Liver (tissue), 8 donors: ENCODE measurements at regions not wholly inside any gene's neighbourhood (a gene's known extent, or its start where the extent isn't known, plus 50 kb on each side); places are given as distances from the start of the nearest gene placed in this dataset.

Experiments
- DNase-seq: peaks from one replicate; pipeline ENCODE4 v3.0.0-alpha.2; 2017; ENCODE audit warnings: low spot score
- H3K27ac ChIP-seq, 2 donors: one replicate each; pipeline ENCODE4 v1.7.0; 2013; ENCODE audit warnings: inconsistent platforms in 2 of 2, low read length in 2 of 2, control low read depth in 1 of 2, low read depth in 1 of 2, mild to moderate bottlenecking in 1 of 2
- H3K27me3 ChIP-seq, 4 donors: one replicate each; pipeline versions ENCODE4 v1.6.1 to v1.7.0; 2013; ENCODE audit warnings: low read length in 3 of 4, inconsistent platforms in 1 of 4, mild to moderate bottlenecking in 1 of 4, moderate library complexity in 1 of 4; ENCODE audit not compliant: control insufficient read depth in 4 of 4, insufficient read depth in 4 of 4
- H3K36me3 ChIP-seq, 4 donors: one replicate each; pipeline versions ENCODE4 v1.6.1 to v1.7.0; 2013; ENCODE audit warnings: low read length in 3 of 4, mild to moderate bottlenecking in 3 of 4, low read depth in 1 of 4, moderate library complexity in 1 of 4; ENCODE audit not compliant: control insufficient read depth in 4 of 4, insufficient read depth in 3 of 4
- H3K4me1 ChIP-seq, 4 donors: one replicate each; pipeline versions ENCODE4 v1.6.1 to v1.7.0; 2013; ENCODE audit warnings: low read length in 3 of 4, mild to moderate bottlenecking in 3 of 4, moderate library complexity in 1 of 4; ENCODE audit not compliant: control insufficient read depth in 4 of 4, insufficient read depth in 4 of 4
- H3K4me3 ChIP-seq, 3 donors: one replicate each; pipeline versions ENCODE4 v1.6.1 to v1.7.0; 2013; ENCODE audit warnings: low read length in 3 of 3, control low read depth in 1 of 3, low read depth in 1 of 3, mild to moderate bottlenecking in 1 of 3
- H3K9ac ChIP-seq, 2 donors: one replicate each; pipeline ENCODE4 v1.7.0; 2013; ENCODE audit warnings: low read length in 2 of 2, mild to moderate bottlenecking in 2 of 2, moderate library complexity in 2 of 2, control low read depth in 1 of 2, low read depth in 1 of 2
- H3K9me3 ChIP-seq, 4 donors: one replicate each; pipeline versions ENCODE4 v1.6.1 to v1.7.0; 2013; ENCODE audit warnings: low read length in 3 of 4; ENCODE audit not compliant: control insufficient read depth in 4 of 4
- EGR1 ChIP-seq, 2 donors: IDR thresholded peaks; 2 replicates each; pipeline ENCODE4 v1.6.1; 2016 to 2018; ENCODE audit warnings: antibody characterized with exemption in 2 of 2, low read depth in 2 of 2
- FOXA2 ChIP-seq: IDR thresholded peaks from 2 replicates; pipeline ENCODE4 v1.6.1; 2016; ENCODE audit warnings: antibody characterized with exemption
- GABPA ChIP-seq, 2 donors: IDR thresholded peaks in 1 of 2; conservative IDR thresholded peaks in 1 of 2; 2 replicates each; pipeline ENCODE4 v1.6.1; 2016; ENCODE audit warnings: antibody characterized with exemption in 2 of 2, mild to moderate bottlenecking in 1 of 2, moderate library complexity in 1 of 2
- HNF4A ChIP-seq, 2 donors: conservative IDR thresholded peaks; 2 replicates each; pipeline ENCODE4 v1.6.1; 2016; ENCODE audit warnings: antibody characterized with exemption in 2 of 2, mild to moderate bottlenecking in 2 of 2
- JUND ChIP-seq, 2 donors: IDR thresholded peaks; 2 replicates each; pipeline ENCODE4 v1.6.1; 2016; ENCODE audit warnings: antibody characterized with exemption in 2 of 2
- RAD21 ChIP-seq, 2 donors: IDR thresholded peaks; 2 replicates each; pipeline ENCODE4 v1.6.1; 2016; ENCODE audit warnings: antibody characterized with exemption in 2 of 2, mild to moderate bottlenecking in 2 of 2
- SP1 ChIP-seq: IDR thresholded peaks from 2 replicates; pipeline ENCODE4 v1.6.1; 2018; ENCODE audit warnings: antibody characterized with exemption, mild to moderate bottlenecking
- TAF1 ChIP-seq: conservative IDR thresholded peaks from 2 replicates; pipeline ENCODE4 v1.6.1; 2016; ENCODE audit warnings: antibody characterized with exemption, mild to moderate bottlenecking
- YY1 ChIP-seq: IDR thresholded peaks from 2 replicates; pipeline ENCODE4 v1.6.1; 2016; ENCODE audit warnings: antibody characterized with exemption, mild to moderate bottlenecking
- WGBS: extraction: QIAGEN DNeasy Blood & Tissue Kit; methylation state at CpG from one replicate; pipeline ENCODE4 v1.1.7; 2013; 5-methylcytosine and 5-hydroxymethylcytosine counted together
- TF ChIP-seq, protein P1 (sequence below): fragments of 150-350 bp; IDR thresholded peaks from 2 replicates; pipeline ENCODE4 v1.5.1; 2017; ENCODE audit warnings: improper control_type of control experiment, low read depth, low read length; ENCODE audit not compliant: missing input control
- TF ChIP-seq, protein P2 (sequence below): IDR thresholded peaks from 2 replicates; pipeline ENCODE4 v1.6.1; 2016; ENCODE audit warnings: antibody characterized with exemption
- TF ChIP-seq, protein P3 (sequence below): IDR thresholded peaks from 2 replicates; pipeline ENCODE4 v1.6.1; 2016; ENCODE audit warnings: antibody characterized with exemption
- TF ChIP-seq, protein P4 (sequence below): IDR thresholded peaks from 2 replicates; pipeline ENCODE4 v1.6.1; 2016; ENCODE audit warnings: antibody characterized with exemption, mild to moderate bottlenecking
- donor health status: healthy.
- donor health status: healthy.
- donor health status: healthy.
- donor health status: healthy.
- donor health status: healthy.

DNA sequence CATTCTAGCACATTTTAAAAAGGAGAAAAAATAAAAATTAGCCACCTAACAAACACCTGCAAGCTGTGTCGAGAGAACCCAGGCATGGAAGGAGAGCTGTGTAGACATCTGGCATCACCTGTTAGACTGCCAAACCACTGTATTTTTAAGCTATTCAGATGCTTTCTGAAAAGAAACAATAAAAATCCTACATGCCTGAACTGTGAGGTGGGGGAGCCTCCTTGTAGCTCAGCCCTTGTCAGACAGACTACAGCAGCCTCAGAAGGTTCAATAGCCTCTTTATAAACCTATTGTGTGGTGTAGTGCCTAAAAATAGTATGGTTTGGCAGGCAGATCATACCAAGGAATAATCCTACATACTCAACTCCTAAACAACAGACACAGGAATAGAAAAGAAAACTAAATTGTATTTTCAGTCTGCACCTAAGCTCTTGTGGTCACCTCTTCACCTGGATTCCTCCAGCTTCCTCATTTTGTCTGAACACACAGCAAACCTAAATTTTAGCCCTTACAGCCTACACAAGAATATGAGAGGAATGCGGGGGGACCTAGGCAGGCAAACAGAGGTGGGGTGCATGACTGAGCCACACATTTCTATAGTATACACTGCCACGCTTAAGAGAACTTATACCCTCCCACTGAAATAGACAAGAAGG, 67.0 kb downstream of the SIPA1L2 start:
- no peak overlapping the region for H3K4me3 ChIP-seq
- no peak overlapping the region for H3K27ac ChIP-seq
- H3K36me3 ChIP-seq = no peaks in the 10 kb centered on the region
- whole genome bisulfite sequencing = 98% methylated on average over 3 of the region's 3 CpGs
- TF ChIP-seq, protein P1, sequence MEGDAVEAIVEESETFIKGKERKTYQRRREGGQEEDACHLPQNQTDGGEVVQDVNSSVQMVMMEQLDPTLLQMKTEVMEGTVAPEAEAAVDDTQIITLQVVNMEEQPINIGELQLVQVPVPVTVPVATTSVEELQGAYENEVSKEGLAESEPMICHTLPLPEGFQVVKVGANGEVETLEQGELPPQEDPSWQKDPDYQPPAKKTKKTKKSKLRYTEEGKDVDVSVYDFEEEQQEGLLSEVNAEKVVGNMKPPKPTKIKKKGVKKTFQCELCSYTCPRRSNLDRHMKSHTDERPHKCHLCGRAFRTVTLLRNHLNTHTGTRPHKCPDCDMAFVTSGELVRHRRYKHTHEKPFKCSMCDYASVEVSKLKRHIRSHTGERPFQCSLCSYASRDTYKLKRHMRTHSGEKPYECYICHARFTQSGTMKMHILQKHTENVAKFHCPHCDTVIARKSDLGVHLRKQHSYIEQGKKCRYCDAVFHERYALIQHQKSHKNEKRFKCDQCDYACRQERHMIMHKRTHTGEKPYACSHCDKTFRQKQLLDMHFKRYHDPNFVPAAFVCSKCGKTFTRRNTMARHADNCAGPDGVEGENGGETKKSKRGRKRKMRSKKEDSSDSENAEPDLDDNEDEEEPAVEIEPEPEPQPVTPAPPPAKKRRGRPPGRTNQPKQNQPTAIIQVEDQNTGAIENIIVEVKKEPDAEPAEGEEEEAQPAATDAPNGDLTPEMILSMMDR = no peak
- TF ChIP-seq, protein P2, sequence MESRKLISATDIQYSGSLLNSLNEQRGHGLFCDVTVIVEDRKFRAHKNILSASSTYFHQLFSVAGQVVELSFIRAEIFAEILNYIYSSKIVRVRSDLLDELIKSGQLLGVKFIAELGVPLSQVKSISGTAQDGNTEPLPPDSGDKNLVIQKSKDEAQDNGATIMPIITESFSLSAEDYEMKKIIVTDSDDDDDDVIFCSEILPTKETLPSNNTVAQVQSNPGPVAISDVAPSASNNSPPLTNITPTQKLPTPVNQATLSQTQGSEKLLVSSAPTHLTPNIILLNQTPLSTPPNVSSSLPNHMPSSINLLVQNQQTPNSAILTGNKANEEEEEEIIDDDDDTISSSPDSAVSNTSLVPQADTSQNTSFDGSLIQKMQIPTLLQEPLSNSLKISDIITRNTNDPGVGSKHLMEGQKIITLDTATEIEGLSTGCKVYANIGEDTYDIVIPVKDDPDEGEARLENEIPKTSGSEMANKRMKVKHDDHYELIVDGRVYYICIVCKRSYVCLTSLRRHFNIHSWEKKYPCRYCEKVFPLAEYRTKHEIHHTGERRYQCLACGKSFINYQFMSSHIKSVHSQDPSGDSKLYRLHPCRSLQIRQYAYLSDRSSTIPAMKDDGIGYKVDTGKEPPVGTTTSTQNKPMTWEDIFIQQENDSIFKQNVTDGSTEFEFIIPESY = no peak
- TF ChIP-seq YY1 = no peak
- TF ChIP-seq, protein P3, sequence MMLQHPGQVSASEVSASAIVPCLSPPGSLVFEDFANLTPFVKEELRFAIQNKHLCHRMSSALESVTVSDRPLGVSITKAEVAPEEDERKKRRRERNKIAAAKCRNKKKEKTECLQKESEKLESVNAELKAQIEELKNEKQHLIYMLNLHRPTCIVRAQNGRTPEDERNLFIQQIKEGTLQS = no peak
- no peak for TF ChIP-seq SP1
- TF ChIP-seq RAD21 (IDR thresholded peaks at IDR 0.05) = no peak
- TF ChIP-seq JUND (IDR thresholded peaks at IDR 0.05) = no peak
- no peak for TF ChIP-seq HNF4A (conservative IDR thresholded peaks at IDR 0.05)
- no peak for TF ChIP-seq GABPA (IDR thresholded peaks at IDR 0.05 in 1 of 2, conservative IDR thresholded peaks at IDR 0.05 in 1 of 2)
- no peak for TF ChIP-seq FOXA2
- TF ChIP-seq EGR1 (IDR thresholded peaks at IDR 0.05; ENCODE audit: low read depth in 2 of 2) = no peak
- TF ChIP-seq, protein P4, sequence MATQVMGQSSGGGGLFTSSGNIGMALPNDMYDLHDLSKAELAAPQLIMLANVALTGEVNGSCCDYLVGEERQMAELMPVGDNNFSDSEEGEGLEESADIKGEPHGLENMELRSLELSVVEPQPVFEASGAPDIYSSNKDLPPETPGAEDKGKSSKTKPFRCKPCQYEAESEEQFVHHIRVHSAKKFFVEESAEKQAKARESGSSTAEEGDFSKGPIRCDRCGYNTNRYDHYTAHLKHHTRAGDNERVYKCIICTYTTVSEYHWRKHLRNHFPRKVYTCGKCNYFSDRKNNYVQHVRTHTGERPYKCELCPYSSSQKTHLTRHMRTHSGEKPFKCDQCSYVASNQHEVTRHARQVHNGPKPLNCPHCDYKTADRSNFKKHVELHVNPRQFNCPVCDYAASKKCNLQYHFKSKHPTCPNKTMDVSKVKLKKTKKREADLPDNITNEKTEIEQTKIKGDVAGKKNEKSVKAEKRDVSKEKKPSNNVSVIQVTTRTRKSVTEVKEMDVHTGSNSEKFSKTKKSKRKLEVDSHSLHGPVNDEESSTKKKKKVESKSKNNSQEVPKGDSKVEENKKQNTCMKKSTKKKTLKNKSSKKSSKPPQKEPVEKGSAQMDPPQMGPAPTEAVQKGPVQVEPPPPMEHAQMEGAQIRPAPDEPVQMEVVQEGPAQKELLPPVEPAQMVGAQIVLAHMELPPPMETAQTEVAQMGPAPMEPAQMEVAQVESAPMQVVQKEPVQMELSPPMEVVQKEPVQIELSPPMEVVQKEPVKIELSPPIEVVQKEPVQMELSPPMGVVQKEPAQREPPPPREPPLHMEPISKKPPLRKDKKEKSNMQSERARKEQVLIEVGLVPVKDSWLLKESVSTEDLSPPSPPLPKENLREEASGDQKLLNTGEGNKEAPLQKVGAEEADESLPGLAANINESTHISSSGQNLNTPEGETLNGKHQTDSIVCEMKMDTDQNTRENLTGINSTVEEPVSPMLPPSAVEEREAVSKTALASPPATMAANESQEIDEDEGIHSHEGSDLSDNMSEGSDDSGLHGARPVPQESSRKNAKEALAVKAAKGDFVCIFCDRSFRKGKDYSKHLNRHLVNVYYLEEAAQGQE = no peak
- TF ChIP-seq TAF1 = no peak
- no peak overlapping the region for H3K9ac ChIP-seq
- no peaks in the 10 kb centered on the region for H3K27me3 ChIP-seq
- no peak for DNase-seq
- no peaks in the 10 kb centered on the region for H3K9me3 ChIP-seq
- H3K4me1 ChIP-seq = no peaks in the 10 kb centered on the region

DNA sequence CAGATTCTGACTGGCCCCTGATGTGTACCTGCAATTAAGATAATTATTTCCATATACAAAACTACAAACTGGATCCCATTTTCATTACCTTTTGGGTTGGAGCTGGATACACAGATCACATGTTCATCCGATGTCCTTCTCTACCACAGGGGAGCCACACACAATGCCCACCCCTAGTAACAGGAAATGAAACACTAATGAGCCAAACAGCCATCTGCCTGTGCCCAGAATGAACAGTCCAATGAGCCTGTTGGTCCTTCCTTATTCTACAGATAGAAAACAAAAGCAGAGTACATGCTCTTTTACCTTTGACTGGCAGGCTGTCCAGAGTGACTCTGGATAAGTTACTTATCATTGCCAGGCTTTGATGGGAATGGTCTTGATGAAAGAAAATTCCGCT, 68.6 kb downstream of the SIPA1L2 start:
- H3K9me3 ChIP-seq = no peaks in the 10 kb centered on the region
- H3K27ac ChIP-seq = no peak overlapping the region
- TF ChIP-seq SP1 = no peak
- no peaks in the 10 kb centered on the region for H3K4me1 ChIP-seq
- WGBS = 96% methylated on average over 2 of the region's 2 CpGs
- H3K4me3 ChIP-seq = no peak overlapping the region
- no peaks in the 10 kb centered on the region for H3K27me3 ChIP-seq
- no peak for DNase-seq
- H3K9ac ChIP-seq = no peak overlapping the region
- H3K36me3 ChIP-seq = no peaks in the 10 kb centered on the region
